ENCODE measurements at regions not wholly inside any gene's neighbourhood (a gene's known extent, or its start where the extent isn't known, plus 50 kb on each side); places are given as distances from the start of the nearest gene placed in this dataset.

GRCh38 chr16:9644258-9644657 is 538.0 kb downstream of the GRIN2A start:
- no peak overlapping the region for H4K12ac ChIP-seq (ENCODE audit: low read depth, low read length)
- no peaks in the 10 kb centered on the region for H3K36me3 ChIP-seq (ENCODE audit: control insufficient read depth in 1 of 2, insufficient read depth in 2 of 2, low read length in 2 of 2)
- H3K9me3 ChIP-seq (ENCODE audit: insufficient read depth, low read depth, low read length): no peaks in the 10 kb centered on the region
- H4K91ac ChIP-seq (ENCODE audit: low read depth, low read length): no peak overlapping the region
- H2AK5ac ChIP-seq (ENCODE audit: low read length): no peak overlapping the region
- H3K4me1 ChIP-seq (ENCODE audit: control insufficient read depth in 1 of 2, insufficient read depth in 2 of 2, low read length in 2 of 2): no peaks in the 10 kb centered on the region
- H3K23ac ChIP-seq (ENCODE audit: low read length): no peak overlapping the region
- H3K18ac ChIP-seq (ENCODE audit: low read length): no peak overlapping the region
- H3K79me2 ChIP-seq (ENCODE audit: control insufficient read depth, insufficient read depth, low read length, poor library complexity): no peaks in the 10 kb centered on the region
- H3K4ac ChIP-seq (ENCODE audit: low read depth, low read length): no peak overlapping the region
- H4K8ac ChIP-seq (ENCODE audit: low read depth, low read length): no peak overlapping the region
- no peak overlapping the region for H3K27ac ChIP-seq (ENCODE audit: low read depth, low read length)
- H3K27me3 ChIP-seq (ENCODE audit: insufficient read depth, low read length): no peaks in the 10 kb centered on the region
- no CpG with 5 or more reads among the region's 3 CpGs for WGBS (ENCODE audit: extremely low coverage, insufficient coverage, insufficient read length)
- H2BK12ac ChIP-seq (ENCODE audit: low read length): no peak overlapping the region
- no peak overlapping the region for H3K9ac ChIP-seq (ENCODE audit: low read length)
- no peak overlapping the region for H3K4me2 ChIP-seq (ENCODE audit: low read length)
- no peak overlapping the region for H3K14ac ChIP-seq (ENCODE audit: low read length)
- H3K79me1 ChIP-seq (ENCODE audit: low read length): no peaks in the 10 kb centered on the region
- H2BK5ac ChIP-seq (ENCODE audit: low read depth, low read length, poor library complexity): no peak overlapping the region
- H2AFZ ChIP-seq (ENCODE audit: insufficient read depth, low read length, poor library complexity): no peak overlapping the region
- no peak for DNase-seq
- H2BK120ac ChIP-seq (ENCODE audit: insufficient read depth, low read length, poor library complexity): no peak overlapping the region
- no peak overlapping the region for H3K4me3 ChIP-seq (ENCODE audit: low read depth, low read length)

GRCh38 chr16:9645911-9646310 is 536.3 kb downstream of the GRIN2A start:
- H3K79me1 ChIP-seq (ENCODE audit: low read length): no peaks in the 10 kb centered on the region
- H3K4ac ChIP-seq (ENCODE audit: low read depth, low read length): no peak overlapping the region
- no peak overlapping the region for H2BK5ac ChIP-seq (ENCODE audit: low read depth, low read length, poor library complexity)
- H3K14ac ChIP-seq (ENCODE audit: low read length): no peak overlapping the region
- H3K27ac ChIP-seq (ENCODE audit: low read depth, low read length): no peak overlapping the region
- no peak overlapping the region for H3K9ac ChIP-seq (ENCODE audit: low read length)
- H3K79me2 ChIP-seq (ENCODE audit: control insufficient read depth, insufficient read depth, low read length, poor library complexity): no peaks in the 10 kb centered on the region
- no peak overlapping the region for H4K8ac ChIP-seq (ENCODE audit: low read depth, low read length)
- no peaks in the 10 kb centered on the region for H3K36me3 ChIP-seq (ENCODE audit: control insufficient read depth in 1 of 2, insufficient read depth in 2 of 2, low read length in 2 of 2)
- no peak overlapping the region for H2AFZ ChIP-seq (ENCODE audit: insufficient read depth, low read length, poor library complexity)
- WGBS (ENCODE audit: extremely low coverage, insufficient coverage, insufficient read length): no CpG with 5 or more reads among the region's 3 CpGs
- H3K9me3 ChIP-seq (ENCODE audit: insufficient read depth, low read depth, low read length): no peaks in the 10 kb centered on the region
- no peak overlapping the region for H4K91ac ChIP-seq (ENCODE audit: low read depth, low read length)
- no peaks in the 10 kb centered on the region for H3K4me1 ChIP-seq (ENCODE audit: control insufficient read depth in 1 of 2, insufficient read depth in 2 of 2, low read length in 2 of 2)
- no peak overlapping the region for H2BK12ac ChIP-seq (ENCODE audit: low read length)
- H3K4me2 ChIP-seq (ENCODE audit: low read length): no peak overlapping the region
- no peak overlapping the region for H3K4me3 ChIP-seq (ENCODE audit: low read depth, low read length)
- H2AK5ac ChIP-seq (ENCODE audit: low read length): no peak overlapping the region
- no peak overlapping the region for H4K12ac ChIP-seq (ENCODE audit: low read depth, low read length)
- H3K23ac ChIP-seq (ENCODE audit: low read length): no peak overlapping the region
- H2BK120ac ChIP-seq (ENCODE audit: insufficient read depth, low read length, poor library complexity): no peak overlapping the region
- no peak overlapping the region for H3K18ac ChIP-seq (ENCODE audit: low read length)
- no peak for DNase-seq
- no peaks in the 10 kb centered on the region for H3K27me3 ChIP-seq (ENCODE audit: insufficient read depth, low read length)

GRCh38 chr16:9647981-9648701 is 534.1 kb downstream of the GRIN2A start:
- Histone ChIP-seq H3K4ac (ENCODE audit: low read depth, low read length) (no peak overlapping the region), H2BK120ac (ENCODE audit: insufficient read depth, low read length, poor library complexity) (no peak overlapping the region), H3K79me2 (ENCODE audit: control insufficient read depth, insufficient read depth, low read length, poor library complexity) (no peaks in the 10 kb centered on the region), H3K79me1 (ENCODE audit: low read length) (no peaks in the 10 kb centered on the region), H2BK12ac (ENCODE audit: low read length) (no peak overlapping the region), H4K12ac (ENCODE audit: low read depth, low read length) (no peak overlapping the region), H3K4me3 (ENCODE audit: low read depth, low read length) (no peak overlapping the region), H3K4me2 (ENCODE audit: low read length) (no peak overlapping the region), H3K23ac (ENCODE audit: low read length) (no peak overlapping the region), H2BK5ac (ENCODE audit: low read depth, low read length, poor library complexity) (no peak overlapping the region), H2AK5ac (ENCODE audit: low read length) (no peak overlapping the region), H3K14ac (ENCODE audit: low read length) (no peak overlapping the region), H4K8ac (ENCODE audit: low read depth, low read length) (no peak overlapping the region), H3K9me3 (ENCODE audit: insufficient read depth, low read depth, low read length) (no peaks in the 10 kb centered on the region), H3K27me3 (ENCODE audit: insufficient read depth, low read length) (no peaks in the 10 kb centered on the region), H2AFZ (ENCODE audit: insufficient read depth, low read length, poor library complexity) (no peak overlapping the region), H4K91ac (ENCODE audit: low read depth, low read length) (no peak overlapping the region), H3K27ac (ENCODE audit: low read depth, low read length) (no peak overlapping the region), H3K36me3 (ENCODE audit: control insufficient read depth in 1 of 2, insufficient read depth in 2 of 2, low read length in 2 of 2) (no peaks in the 10 kb centered on the region), H3K18ac (ENCODE audit: low read length) (no peak overlapping the region), H3K4me1 (ENCODE audit: control insufficient read depth in 1 of 2, insufficient read depth in 2 of 2, low read length in 2 of 2) (no peaks in the 10 kb centered on the region), H3K9ac (ENCODE audit: low read length) (no peak overlapping the region)
- peak; percentile 15 to 73 for DNase-seq
- WGBS (ENCODE audit: extremely low coverage, insufficient coverage, insufficient read length): no CpG with 5 or more reads among the region's 7 CpGs

- no peak overlapping the region for H2AFZ ChIP-seq (ENCODE audit: insufficient read depth, low read length, poor library complexity)
- no CpG with 5 or more reads among the region's 1 CpG for WGBS (ENCODE audit: extremely low coverage, insufficient coverage, insufficient read length)
- no peaks in the 10 kb centered on the region for H3K9me3 ChIP-seq (ENCODE audit: insufficient read depth, low read depth, low read length)
Measured at GRCh38 chr16:9650284-9650683, 531.9 kb downstream of the GRIN2A start.

More at GRCh38 chr16:9650284-9650683, 531.9 kb downstream of the GRIN2A start:
- no peak for DNase-seq
- H2BK120ac ChIP-seq (ENCODE audit: insufficient read depth, low read length, poor library complexity): no peak overlapping the region
- H3K4ac ChIP-seq (ENCODE audit: low read depth, low read length): no peak overlapping the region
- H3K4me1 ChIP-seq (ENCODE audit: control insufficient read depth in 1 of 2, insufficient read depth in 2 of 2, low read length in 2 of 2): no peaks in the 10 kb centered on the region
- no peaks in the 10 kb centered on the region for H3K36me3 ChIP-seq (ENCODE audit: control insufficient read depth in 1 of 2, insufficient read depth in 2 of 2, low read length in 2 of 2)
- no peak overlapping the region for H4K12ac ChIP-seq (ENCODE audit: low read depth, low read length)
- no peak overlapping the region for H2BK5ac ChIP-seq (ENCODE audit: low read depth, low read length, poor library complexity)
- H3K18ac ChIP-seq (ENCODE audit: low read length): no peak overlapping the region
- no peak overlapping the region for H3K14ac ChIP-seq (ENCODE audit: low read length)
- H3K9ac ChIP-seq (ENCODE audit: low read length): no peak overlapping the region
- no peak overlapping the region for H3K23ac ChIP-seq (ENCODE audit: low read length)
- H4K91ac ChIP-seq (ENCODE audit: low read depth, low read length): no peak overlapping the region
- no peak overlapping the region for H2BK12ac ChIP-seq (ENCODE audit: low read length)
- no peak overlapping the region for H3K27ac ChIP-seq (ENCODE audit: low read depth, low read length)
- H3K27me3 ChIP-seq (ENCODE audit: insufficient read depth, low read length): no peaks in the 10 kb centered on the region
- no peaks in the 10 kb centered on the region for H3K79me1 ChIP-seq (ENCODE audit: low read length)
- H2AK5ac ChIP-seq (ENCODE audit: low read length): no peak overlapping the region
- no peak overlapping the region for H3K4me3 ChIP-seq (ENCODE audit: low read depth, low read length)
- H3K4me2 ChIP-seq (ENCODE audit: low read length): no peak overlapping the region
- no peaks in the 10 kb centered on the region for H3K79me2 ChIP-seq (ENCODE audit: control insufficient read depth, insufficient read depth, low read length, poor library complexity)
- no peak overlapping the region for H4K8ac ChIP-seq (ENCODE audit: low read depth, low read length)
